Mucosa of descending colon (tissue), 3 donors: ENCODE measurements at regions not wholly inside any gene's neighbourhood (a gene's known extent, or its start where the extent isn't known, plus 50 kb on each side); places are given as distances from the start of the nearest gene placed in this dataset.

Experiments used
- ATAC-seq: fragments of 200-7000 bp; cut with Tn5 transposase; one replicate; pipeline ENCODE4 v1.9.1; 2020; ENCODE audit warnings: mild to moderate bottlenecking, moderate library complexity
- DNase-seq, 3 donors: peaks; one replicate each; pipeline ENCODE4 v3.0.0-alpha.2; 2020
- H3K36me3 ChIP-seq: fragments of 200-600 bp; one replicate; pipeline ENCODE4 v1.8.0; 2021; ENCODE audit warnings: low read depth, mild to moderate bottlenecking
- H3K4me1 ChIP-seq: fragments of 200-600 bp; one replicate; pipeline ENCODE4 v1.8.0; 2021; ENCODE audit warnings: low read depth, mild to moderate bottlenecking
- H3K4me3 ChIP-seq: fragments of 200-600 bp; one replicate; pipeline ENCODE4 v1.8.0; 2021; ENCODE audit warnings: mild to moderate bottlenecking
- H3K9me3 ChIP-seq: fragments of 200-600 bp; one replicate; pipeline ENCODE4 v1.8.0; 2021; ENCODE audit warnings: mild to moderate bottlenecking
- intact Hi-C, 2 donors: fragments of 100-400 bp; cut with DNase I in 1 of 2; cut with micrococcal nuclease in 1 of 2; formaldehyde crosslinking; loops; one replicate each; pipeline versions ENCODE4 v1.11.0 to v1.11.1; 2022; cut with DNase I, micrococcal nuclease
- TF ChIP-seq, protein P1 (sequence below): fragments of 200-600 bp; IDR thresholded peaks from one replicate; pipeline ENCODE4 v1.8.0; 2022; ENCODE audit warnings: antibody characterized with exemption, mild to moderate bottlenecking
- donor health status: DM: no; HTN: no; CAD: no; lungs with moderate emphysema.
- donor health status: DM: no; HTN: no; CAD: no.
- donor health status: DM: no; HTN: yes; CAD: no.

DNA sequence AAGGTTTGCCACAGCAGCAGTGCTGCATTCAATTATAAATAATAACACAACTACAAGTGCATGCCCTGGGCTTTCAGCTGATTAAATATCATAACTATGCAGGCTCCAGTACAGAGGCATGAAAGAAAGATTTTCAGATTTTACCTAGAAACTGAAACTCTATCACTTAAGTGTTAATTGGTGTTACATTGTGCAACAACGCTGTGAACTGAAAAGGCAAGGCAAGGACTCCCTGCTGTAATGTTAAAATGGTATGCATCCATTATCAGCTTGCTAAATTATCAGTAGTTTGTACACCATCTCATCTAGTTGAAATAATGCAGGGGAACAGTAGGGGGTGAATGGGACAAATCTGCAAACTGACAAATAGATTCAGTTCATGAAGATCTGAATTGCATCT lies 976.7 kb upstream of the MANEA start:
- no peak for ATAC-seq
- Histone ChIP-seq H3K36me3 (no peaks in the 10 kb centered on the region), H3K4me1 (no peaks in the 10 kb centered on the region), H3K4me3 (no peak overlapping the region), H3K9me3 (no peaks in the 10 kb centered on the region)
- DNase-seq: no peak
- intact Hi-C loops: no loop called here
- TF ChIP-seq, protein P1, sequence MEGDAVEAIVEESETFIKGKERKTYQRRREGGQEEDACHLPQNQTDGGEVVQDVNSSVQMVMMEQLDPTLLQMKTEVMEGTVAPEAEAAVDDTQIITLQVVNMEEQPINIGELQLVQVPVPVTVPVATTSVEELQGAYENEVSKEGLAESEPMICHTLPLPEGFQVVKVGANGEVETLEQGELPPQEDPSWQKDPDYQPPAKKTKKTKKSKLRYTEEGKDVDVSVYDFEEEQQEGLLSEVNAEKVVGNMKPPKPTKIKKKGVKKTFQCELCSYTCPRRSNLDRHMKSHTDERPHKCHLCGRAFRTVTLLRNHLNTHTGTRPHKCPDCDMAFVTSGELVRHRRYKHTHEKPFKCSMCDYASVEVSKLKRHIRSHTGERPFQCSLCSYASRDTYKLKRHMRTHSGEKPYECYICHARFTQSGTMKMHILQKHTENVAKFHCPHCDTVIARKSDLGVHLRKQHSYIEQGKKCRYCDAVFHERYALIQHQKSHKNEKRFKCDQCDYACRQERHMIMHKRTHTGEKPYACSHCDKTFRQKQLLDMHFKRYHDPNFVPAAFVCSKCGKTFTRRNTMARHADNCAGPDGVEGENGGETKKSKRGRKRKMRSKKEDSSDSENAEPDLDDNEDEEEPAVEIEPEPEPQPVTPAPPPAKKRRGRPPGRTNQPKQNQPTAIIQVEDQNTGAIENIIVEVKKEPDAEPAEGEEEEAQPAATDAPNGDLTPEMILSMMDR: no peak

DNA sequence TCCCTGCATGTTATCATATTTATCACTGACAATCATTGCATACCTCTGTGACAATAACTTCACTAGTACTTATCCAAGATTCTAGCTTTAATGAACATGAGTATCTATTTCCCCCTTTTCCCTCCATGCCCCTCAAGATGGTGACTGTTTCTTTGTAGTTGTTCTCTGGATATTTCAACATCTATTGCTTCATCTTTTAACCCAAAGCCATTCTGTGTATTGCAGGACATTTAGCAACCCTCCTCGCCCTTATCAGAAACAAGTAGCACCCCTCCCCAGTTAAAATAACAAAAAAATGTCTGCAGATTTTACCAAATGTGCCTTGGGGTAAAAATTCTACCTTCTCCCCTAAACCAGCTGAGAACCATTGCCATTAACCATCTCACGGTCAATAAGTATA lies 979.8 kb upstream of the MANEA start:
- intact Hi-C loops: no loop called here
- no peak for ATAC-seq
- TF ChIP-seq, protein P1: no peak

DNA sequence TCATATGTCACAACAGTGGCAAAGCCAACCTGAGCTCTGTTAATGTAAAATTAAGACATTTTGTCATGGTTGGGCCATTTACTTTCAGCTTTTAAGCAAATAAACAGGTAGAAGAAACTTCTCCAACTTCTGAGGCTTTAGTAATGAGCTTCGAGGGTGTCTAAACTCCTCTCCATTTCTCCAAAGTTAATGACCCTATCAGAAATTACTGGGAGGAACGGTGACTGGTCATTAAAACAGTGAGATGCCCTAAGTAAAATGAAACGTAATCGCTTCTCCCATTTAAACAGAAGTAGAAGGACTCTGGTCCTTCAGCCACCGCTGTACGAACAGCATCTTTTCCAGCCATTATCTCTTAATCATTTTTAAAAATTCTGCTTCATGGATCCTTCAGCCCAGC lies 986.9 kb upstream of the MANEA start:
- Histone ChIP-seq H3K9me3 (no peaks in the 10 kb centered on the region), H3K4me1 (no peaks in the 10 kb centered on the region), H3K36me3 (no peaks in the 10 kb centered on the region), H3K4me3 (no peak overlapping the region)
- ATAC-seq (no peak), DNase-seq (no peak)
- TF ChIP-seq, protein P1: no peak
- intact Hi-C loops: no loop called here

More for the DNA sequence above, 979.8 kb upstream of the MANEA start:
- no peaks in the 10 kb centered on the region for H3K9me3 ChIP-seq
- no peak overlapping the region for H3K4me3 ChIP-seq
- no peaks in the 10 kb centered on the region for H3K4me1 ChIP-seq
- H3K36me3 ChIP-seq: no peaks in the 10 kb centered on the region
- DNase-seq: no peak

DNA sequence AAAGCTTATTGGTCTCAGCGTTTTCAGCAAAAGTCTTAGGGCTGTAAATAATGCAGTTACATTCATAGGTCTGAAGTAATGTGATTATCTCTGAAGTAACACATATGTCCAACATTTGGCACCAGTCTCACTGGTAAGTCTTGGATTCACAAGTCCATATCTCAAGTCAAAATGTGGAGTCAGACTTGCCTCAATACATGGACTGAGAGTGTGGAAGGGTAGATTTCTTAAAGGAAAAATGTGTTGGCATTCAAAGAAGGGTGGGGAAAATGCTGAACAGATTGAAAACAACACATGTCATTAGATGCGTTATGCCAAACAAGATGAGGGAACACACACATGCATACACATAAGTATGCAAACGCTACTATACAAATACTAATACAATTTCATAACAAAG lies 989.0 kb upstream of the MANEA start:
- Histone ChIP-seq H3K36me3 (no peaks in the 10 kb centered on the region), H3K4me3 (no peak overlapping the region), H3K9me3 (no peaks in the 10 kb centered on the region), H3K4me1 (no peaks in the 10 kb centered on the region)
- intact Hi-C loops: no loop called here
- TF ChIP-seq, protein P1: no peak
- ATAC-seq (no peak), DNase-seq (no peak)

DNA sequence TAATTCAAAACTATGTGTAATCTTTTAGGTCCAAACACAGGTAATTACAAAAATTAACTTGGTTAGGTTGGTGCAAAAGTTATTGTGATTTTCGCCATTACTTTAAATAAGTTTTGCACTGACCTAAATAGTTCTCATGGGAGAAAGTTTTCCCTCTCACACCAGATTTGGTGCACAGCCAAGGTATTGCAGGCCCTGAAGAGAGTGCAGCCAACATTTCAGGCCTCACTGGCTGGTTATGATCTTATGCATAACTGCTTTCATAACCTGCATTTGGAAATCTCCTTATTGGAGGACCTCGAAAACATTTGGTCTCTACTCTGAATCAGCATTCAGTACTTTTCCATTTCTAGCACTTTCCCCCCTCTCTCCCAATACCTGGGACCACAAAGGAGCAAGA lies 993.1 kb upstream of the MANEA start:
- TF ChIP-seq, protein P1: no peak
- H3K4me1 ChIP-seq: no peaks in the 10 kb centered on the region
- ATAC-seq (no peak), DNase-seq (no peak)
- no peaks in the 10 kb centered on the region for H3K9me3 ChIP-seq
- no peak overlapping the region for H3K4me3 ChIP-seq
- intact Hi-C loops: no loop called here
- no peaks in the 10 kb centered on the region for H3K36me3 ChIP-seq

DNA sequence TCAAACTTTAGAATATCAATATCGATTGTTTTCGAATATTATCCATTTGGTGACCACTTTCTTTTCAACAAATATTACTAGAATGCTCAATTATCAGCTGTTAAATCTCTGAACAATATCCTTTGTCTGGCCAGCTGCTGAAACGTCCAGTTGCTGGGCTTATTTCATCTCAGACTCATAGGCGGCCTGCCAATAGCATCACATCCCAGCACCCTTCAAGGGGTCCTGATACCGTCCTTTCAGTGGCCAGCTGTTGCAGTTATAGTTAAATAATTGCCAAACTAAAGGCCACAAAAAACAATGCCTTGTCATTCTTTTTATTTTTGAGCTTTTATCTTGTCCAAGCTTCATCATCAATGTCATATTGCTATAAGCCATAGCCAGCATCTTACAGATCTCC lies 1006.8 kb upstream of the MANEA start:
- no peaks in the 10 kb centered on the region for H3K36me3 ChIP-seq
- intact Hi-C loops: no loop called here
- no peak for DNase-seq
- TF ChIP-seq, protein P1: no peak
- H3K4me3 ChIP-seq: no peak overlapping the region
- no peaks in the 10 kb centered on the region for H3K9me3 ChIP-seq
- ATAC-seq: no peak
- no peaks in the 10 kb centered on the region for H3K4me1 ChIP-seq
